Testis (tissue), 2 donors: ENCODE measurements at regions not wholly inside any gene's neighbourhood (a gene's known extent, or its start where the extent isn't known, plus 50 kb on each side); places are given as distances from the start of the nearest gene placed in this dataset.

ENCODE experiments used
- POLR2A ChIP-seq: fragments of 450-650 bp; IDR thresholded peaks from one replicate; pipeline ENCODE4 v1.6.1; 2017; ENCODE audit warnings: antibody characterized with exemption, mild to moderate bottlenecking, moderate library complexity
- TF ChIP-seq, protein P1 (sequence below), 3 experiments: fragments of 450-650 bp in 2 of 3; fragments of 200-600 bp in 1 of 3; sonication (generic) in 1 of 3; IDR thresholded peaks; one replicate each; pipeline ENCODE4 v1.5.1; 2016 to 2019; ENCODE audit warnings: antibody characterized with exemption in 3 of 3, mild to moderate bottlenecking in 2 of 3, moderate library complexity in 1 of 3

DNA sequence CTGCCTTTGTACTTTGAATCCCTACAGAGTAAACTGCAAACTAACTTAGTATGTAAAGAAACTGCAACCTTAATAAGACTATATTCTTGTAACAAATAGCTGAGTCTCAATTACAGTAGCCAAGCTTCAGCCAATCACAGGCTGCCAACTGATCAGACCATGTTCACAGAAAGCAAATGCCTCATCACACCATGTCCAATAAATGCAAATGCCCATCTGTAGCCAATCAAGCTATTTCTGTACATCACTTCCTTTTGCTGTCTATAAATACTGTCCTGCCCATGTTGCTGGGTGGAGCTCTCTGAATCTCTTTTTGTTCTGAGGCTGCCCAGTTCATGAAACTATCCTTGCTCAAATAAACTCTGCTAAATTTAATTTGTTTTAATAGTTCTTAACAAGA is 531.7 kb upstream of the TOM1L1 start:
- TF ChIP-seq, protein P1, sequence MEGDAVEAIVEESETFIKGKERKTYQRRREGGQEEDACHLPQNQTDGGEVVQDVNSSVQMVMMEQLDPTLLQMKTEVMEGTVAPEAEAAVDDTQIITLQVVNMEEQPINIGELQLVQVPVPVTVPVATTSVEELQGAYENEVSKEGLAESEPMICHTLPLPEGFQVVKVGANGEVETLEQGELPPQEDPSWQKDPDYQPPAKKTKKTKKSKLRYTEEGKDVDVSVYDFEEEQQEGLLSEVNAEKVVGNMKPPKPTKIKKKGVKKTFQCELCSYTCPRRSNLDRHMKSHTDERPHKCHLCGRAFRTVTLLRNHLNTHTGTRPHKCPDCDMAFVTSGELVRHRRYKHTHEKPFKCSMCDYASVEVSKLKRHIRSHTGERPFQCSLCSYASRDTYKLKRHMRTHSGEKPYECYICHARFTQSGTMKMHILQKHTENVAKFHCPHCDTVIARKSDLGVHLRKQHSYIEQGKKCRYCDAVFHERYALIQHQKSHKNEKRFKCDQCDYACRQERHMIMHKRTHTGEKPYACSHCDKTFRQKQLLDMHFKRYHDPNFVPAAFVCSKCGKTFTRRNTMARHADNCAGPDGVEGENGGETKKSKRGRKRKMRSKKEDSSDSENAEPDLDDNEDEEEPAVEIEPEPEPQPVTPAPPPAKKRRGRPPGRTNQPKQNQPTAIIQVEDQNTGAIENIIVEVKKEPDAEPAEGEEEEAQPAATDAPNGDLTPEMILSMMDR (IDR thresholded peaks at IDR 0.05) = no peak
- TF ChIP-seq POLR2A = no peak
